Testis (tissue), 2 donors: ENCODE measurements at regions not wholly inside any gene's neighbourhood (a gene's known extent, or its start where the extent isn't known, plus 50 kb on each side); places are given as distances from the start of the nearest gene placed in this dataset.

Experiments
- POLR2A ChIP-seq: fragments of 450-650 bp; IDR thresholded peaks from one replicate; pipeline ENCODE4 v1.6.1; 2017; ENCODE audit warnings: antibody characterized with exemption, mild to moderate bottlenecking, moderate library complexity
- TF ChIP-seq, protein P1 (sequence below), 3 experiments: fragments of 450-650 bp in 2 of 3; fragments of 200-600 bp in 1 of 3; sonication (generic) in 1 of 3; IDR thresholded peaks; one replicate each; pipeline ENCODE4 v1.5.1; 2016 to 2019; ENCODE audit warnings: antibody characterized with exemption in 3 of 3, mild to moderate bottlenecking in 2 of 3, moderate library complexity in 1 of 3

DNA sequence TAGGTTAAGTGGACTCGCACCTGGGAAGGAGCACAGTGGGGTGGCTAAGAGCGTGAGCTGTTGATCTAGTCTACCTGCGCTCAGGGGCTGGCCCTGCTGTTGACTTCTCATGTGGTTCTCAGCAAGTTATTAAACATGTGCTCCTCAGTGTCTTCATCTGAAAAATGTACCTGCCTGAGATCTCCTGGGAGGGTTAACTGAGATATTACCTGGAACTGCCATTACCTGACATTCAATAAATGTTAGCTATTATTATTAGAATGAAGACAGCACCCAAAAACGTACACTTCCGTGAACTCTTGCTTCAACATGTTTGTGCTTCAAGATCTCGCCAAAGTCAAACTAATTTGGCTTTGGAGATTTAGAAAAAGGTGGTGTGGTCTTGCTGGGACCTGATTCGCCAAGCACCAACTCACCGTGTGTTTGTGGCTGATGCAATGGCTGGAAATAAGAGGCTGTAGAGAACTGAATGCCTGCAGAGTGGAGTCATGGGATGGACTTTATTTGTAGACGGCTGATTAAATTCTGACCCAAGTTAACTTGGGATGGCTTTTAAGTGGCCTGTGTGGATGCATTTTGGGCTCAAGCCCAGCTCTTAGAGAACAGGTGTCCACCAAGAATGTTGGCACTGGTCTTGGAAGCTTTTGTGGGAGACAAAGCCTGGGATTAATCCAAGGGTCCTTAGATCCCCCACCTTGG, 692.9 kb downstream of the QKI start:
- TF ChIP-seq, protein P1, sequence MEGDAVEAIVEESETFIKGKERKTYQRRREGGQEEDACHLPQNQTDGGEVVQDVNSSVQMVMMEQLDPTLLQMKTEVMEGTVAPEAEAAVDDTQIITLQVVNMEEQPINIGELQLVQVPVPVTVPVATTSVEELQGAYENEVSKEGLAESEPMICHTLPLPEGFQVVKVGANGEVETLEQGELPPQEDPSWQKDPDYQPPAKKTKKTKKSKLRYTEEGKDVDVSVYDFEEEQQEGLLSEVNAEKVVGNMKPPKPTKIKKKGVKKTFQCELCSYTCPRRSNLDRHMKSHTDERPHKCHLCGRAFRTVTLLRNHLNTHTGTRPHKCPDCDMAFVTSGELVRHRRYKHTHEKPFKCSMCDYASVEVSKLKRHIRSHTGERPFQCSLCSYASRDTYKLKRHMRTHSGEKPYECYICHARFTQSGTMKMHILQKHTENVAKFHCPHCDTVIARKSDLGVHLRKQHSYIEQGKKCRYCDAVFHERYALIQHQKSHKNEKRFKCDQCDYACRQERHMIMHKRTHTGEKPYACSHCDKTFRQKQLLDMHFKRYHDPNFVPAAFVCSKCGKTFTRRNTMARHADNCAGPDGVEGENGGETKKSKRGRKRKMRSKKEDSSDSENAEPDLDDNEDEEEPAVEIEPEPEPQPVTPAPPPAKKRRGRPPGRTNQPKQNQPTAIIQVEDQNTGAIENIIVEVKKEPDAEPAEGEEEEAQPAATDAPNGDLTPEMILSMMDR (IDR thresholded peaks at IDR 0.05), result no peak
- TF ChIP-seq POLR2A, result no peak
